Fibroblast of mammary gland (primary cell): ENCODE measurements at regions not wholly inside any gene's neighbourhood (a gene's known extent, or its start where the extent isn't known, plus 50 kb on each side); places are given as distances from the start of the nearest gene placed in this dataset.
A peak's percentile ranks its signal among the peaks of the same experiment; 100 is the strongest.

ENCODE experiments used
- DNase-seq: peaks from one replicate; pipeline ENCODE4 v3.0.0-alpha.2; 2010; ENCODE audit warnings: low read depth
- H3K4me3 ChIP-seq: 2 replicates; pipeline ENCODE4 v1.5.1; 2011; ENCODE audit warnings: low read depth, mild to moderate bottlenecking, low read length, moderate library complexity; ENCODE audit not compliant: control insufficient read depth
- CTCF ChIP-seq: conservative IDR thresholded peaks from 2 replicates; pipeline ENCODE4 v1.5.1; 2011; ENCODE audit warnings: low read depth, low read length, inconsistent platforms; ENCODE audit not compliant: control insufficient read depth, insufficient read depth

- DNase-seq = peak; percentile 21
- no peak for TF ChIP-seq CTCF
Observed at GRCh38 chr5:61994171-61994570, 311.8 kb upstream of the KIF2A start.

GRCh38 chr5:61995486-61995885 is 310.5 kb upstream of the KIF2A start:
- DNase-seq = no peak
- no peak overlapping the region for H3K4me3 ChIP-seq
- TF ChIP-seq CTCF = no peak

More at GRCh38 chr5:61994171-61994570, 311.8 kb upstream of the KIF2A start:
- no peak overlapping the region for H3K4me3 ChIP-seq

- TF ChIP-seq CTCF = no peak
Observed at GRCh38 chr5:61999371-61999770, 306.6 kb upstream of the KIF2A start.

GRCh38 chr5:62000646-62001045 is 305.4 kb upstream of the KIF2A start:
- no peak overlapping the region for H3K4me3 ChIP-seq
- DNase-seq = no peak
- no peak for TF ChIP-seq CTCF

More at GRCh38 chr5:61999371-61999770, 306.6 kb upstream of the KIF2A start:
- H3K4me3 ChIP-seq = no peak overlapping the region
- peak; percentile 23 for DNase-seq

- no peak for TF ChIP-seq CTCF
- no peak overlapping the region for H3K4me3 ChIP-seq
- no peak for DNase-seq
Observed at GRCh38 chr5:62001640-62002039, 304.4 kb upstream of the KIF2A start.

- no peak for DNase-seq
- no peak for TF ChIP-seq CTCF
- no peak overlapping the region for H3K4me3 ChIP-seq
Observed at GRCh38 chr5:62002436-62002835, 303.6 kb upstream of the KIF2A start.

- DNase-seq = no peak
- H3K4me3 ChIP-seq = no peak overlapping the region
- no peak for TF ChIP-seq CTCF
Observed at GRCh38 chr5:62005551-62005950, 300.5 kb upstream of the KIF2A start.
